ENCODE measurements at regions not wholly inside any gene's neighbourhood (a gene's known extent, or its start where the extent isn't known, plus 50 kb on each side); places are given as distances from the start of the nearest gene placed in this dataset.

GRCh38 chr16:65213866-65214595 is 92.2 kb upstream of the CDH11 start:
- no peak for TF ChIP-seq SPI1 (IDR thresholded peaks at IDR 0.05; ENCODE audit: low read depth, low read length)
- TF ChIP-seq POLR2AphosphoS5 (IDR thresholded peaks at IDR 0.05; ENCODE audit: low read depth, low read length), result no peak
- TF ChIP-seq TAF1 (IDR thresholded peaks at IDR 0.05; ENCODE audit: low read depth, low read length), result no peak
- TF ChIP-seq POLR2A (IDR thresholded peaks at IDR 0.05; ENCODE audit: low read depth, low read length), result no peak
- TF ChIP-seq POU2F2 (IDR thresholded peaks at IDR 0.05; ENCODE audit: low read depth, low read length), result no peak
- TF ChIP-seq PAX5 (IDR thresholded peaks at IDR 0.05; ENCODE audit: insufficient read depth, low read length, severe bottlenecking), result no peak
- FAIRE-seq (no peak), DNase-seq (ENCODE audit: insufficient read length, low spot score) (no peak)

- DNase-seq (ENCODE audit: insufficient read length, low spot score) (no peak), FAIRE-seq (no peak)
- TF ChIP-seq POLR2AphosphoS5 (IDR thresholded peaks at IDR 0.05; ENCODE audit: low read depth, low read length), result no peak
Observed at GRCh38 chr16:65212791-65213190, 90.9 kb upstream of the CDH11 start.

- TF ChIP-seq POLR2A (IDR thresholded peaks at IDR 0.05; ENCODE audit: low read depth, low read length) (no peak), POU2F2 (IDR thresholded peaks at IDR 0.05; ENCODE audit: low read depth, low read length) (no peak), TAF1 (IDR thresholded peaks at IDR 0.05; ENCODE audit: low read depth, low read length) (no peak), SPI1 (IDR thresholded peaks at IDR 0.05; ENCODE audit: low read depth, low read length) (no peak), POLR2AphosphoS5 (IDR thresholded peaks at IDR 0.05; ENCODE audit: low read depth, low read length) (no peak), PAX5 (IDR thresholded peaks at IDR 0.05; ENCODE audit: insufficient read depth, low read length, severe bottlenecking) (no peak)
- no peak for FAIRE-seq
- no peak for DNase-seq (ENCODE audit: insufficient read length, low spot score)
Observed at GRCh38 chr16:65212240-65212639, 90.4 kb upstream of the CDH11 start.

- DNase-seq (ENCODE audit: insufficient read length, low spot score), result no peak
- FAIRE-seq, result no peak
- no peak for TF ChIP-seq POU2F2 (IDR thresholded peaks at IDR 0.05; ENCODE audit: low read depth, low read length)
- TF ChIP-seq POLR2AphosphoS5 (IDR thresholded peaks at IDR 0.05; ENCODE audit: low read depth, low read length), result no peak
- TF ChIP-seq PAX5 (IDR thresholded peaks at IDR 0.05; ENCODE audit: insufficient read depth, low read length, severe bottlenecking), result no peak
- no peak for TF ChIP-seq POLR2A (IDR thresholded peaks at IDR 0.05; ENCODE audit: low read depth, low read length)
- TF ChIP-seq SPI1 (IDR thresholded peaks at IDR 0.05; ENCODE audit: low read depth, low read length), result no peak
- no peak for TF ChIP-seq TAF1 (IDR thresholded peaks at IDR 0.05; ENCODE audit: low read depth, low read length)
Observed at GRCh38 chr16:65202461-65202860, 80.6 kb upstream of the CDH11 start.

GRCh38 chr16:65201511-65201910 is 79.6 kb upstream of the CDH11 start:
- TF ChIP-seq POU2F2 (IDR thresholded peaks at IDR 0.05; ENCODE audit: low read depth, low read length) (no peak), POLR2A (IDR thresholded peaks at IDR 0.05; ENCODE audit: low read depth, low read length) (no peak), SPI1 (IDR thresholded peaks at IDR 0.05; ENCODE audit: low read depth, low read length) (no peak), TAF1 (IDR thresholded peaks at IDR 0.05; ENCODE audit: low read depth, low read length) (no peak), PAX5 (IDR thresholded peaks at IDR 0.05; ENCODE audit: insufficient read depth, low read length, severe bottlenecking) (no peak), POLR2AphosphoS5 (IDR thresholded peaks at IDR 0.05; ENCODE audit: low read depth, low read length) (no peak)
- DNase-seq (ENCODE audit: insufficient read length, low spot score) (no peak), FAIRE-seq (no peak)

- FAIRE-seq, result no peak
- TF ChIP-seq POLR2AphosphoS5 (IDR thresholded peaks at IDR 0.05; ENCODE audit: low read depth, low read length), result no peak
- no peak for TF ChIP-seq PAX5 (IDR thresholded peaks at IDR 0.05; ENCODE audit: insufficient read depth, low read length, severe bottlenecking)
- TF ChIP-seq POLR2A (IDR thresholded peaks at IDR 0.05; ENCODE audit: low read depth, low read length), result no peak
- TF ChIP-seq TAF1 (IDR thresholded peaks at IDR 0.05; ENCODE audit: low read depth, low read length), result no peak
- no peak for TF ChIP-seq SPI1 (IDR thresholded peaks at IDR 0.05; ENCODE audit: low read depth, low read length)
- TF ChIP-seq POU2F2 (IDR thresholded peaks at IDR 0.05; ENCODE audit: low read depth, low read length), result no peak
- no peak for DNase-seq (ENCODE audit: insufficient read length, low spot score)
Observed at GRCh38 chr16:65200857-65201256, 79.0 kb upstream of the CDH11 start.

- no peak for FAIRE-seq
- no peak for TF ChIP-seq POLR2A (IDR thresholded peaks at IDR 0.05; ENCODE audit: low read depth, low read length)
- no peak for TF ChIP-seq TAF1 (IDR thresholded peaks at IDR 0.05; ENCODE audit: low read depth, low read length)
- no peak for TF ChIP-seq POLR2AphosphoS5 (IDR thresholded peaks at IDR 0.05; ENCODE audit: low read depth, low read length)
- TF ChIP-seq POU2F2 (IDR thresholded peaks at IDR 0.05; ENCODE audit: low read depth, low read length), result no peak
- no peak for DNase-seq (ENCODE audit: insufficient read length, low spot score)
Observed at GRCh38 chr16:65200156-65200773, 78.4 kb upstream of the CDH11 start.

- DNase-seq (ENCODE audit: insufficient read length, low spot score) (no peak), FAIRE-seq (no peak)
- TF ChIP-seq POLR2AphosphoS5 (IDR thresholded peaks at IDR 0.05; ENCODE audit: low read depth, low read length) (no peak), POLR2A (IDR thresholded peaks at IDR 0.05; ENCODE audit: low read depth, low read length) (no peak), SPI1 (IDR thresholded peaks at IDR 0.05; ENCODE audit: low read depth, low read length) (no peak), TAF1 (IDR thresholded peaks at IDR 0.05; ENCODE audit: low read depth, low read length) (no peak), PAX5 (IDR thresholded peaks at IDR 0.05; ENCODE audit: insufficient read depth, low read length, severe bottlenecking) (no peak), POU2F2 (IDR thresholded peaks at IDR 0.05; ENCODE audit: low read depth, low read length) (no peak)
Observed at GRCh38 chr16:65196420-65197075, 74.7 kb upstream of the CDH11 start.

GRCh38 chr16:65195998-65196397 is 74.1 kb upstream of the CDH11 start:
- TF ChIP-seq POU2F2 (IDR thresholded peaks at IDR 0.05; ENCODE audit: low read depth, low read length), result no peak
- no peak for TF ChIP-seq TAF1 (IDR thresholded peaks at IDR 0.05; ENCODE audit: low read depth, low read length)
- no peak for TF ChIP-seq SPI1 (IDR thresholded peaks at IDR 0.05; ENCODE audit: low read depth, low read length)
- TF ChIP-seq POLR2A (IDR thresholded peaks at IDR 0.05; ENCODE audit: low read depth, low read length), result no peak
- TF ChIP-seq PAX5 (IDR thresholded peaks at IDR 0.05; ENCODE audit: insufficient read depth, low read length, severe bottlenecking), result no peak
- TF ChIP-seq POLR2AphosphoS5 (IDR thresholded peaks at IDR 0.05; ENCODE audit: low read depth, low read length), result no peak
- FAIRE-seq (no peak), DNase-seq (ENCODE audit: insufficient read length, low spot score) (no peak)
